Activated naive CD8-positive, alpha-beta T cell treated with anti-CD3 and anti-CD28 coated beads, Interleukin-2, amount 10 ng/mL, durations not matched to agents 7 days and 5 days (primary cell): ENCODE measurements at regions not wholly inside any gene's neighbourhood (a gene's known extent, or its start where the extent isn't known, plus 50 kb on each side); places are given as distances from the start of the nearest gene placed in this dataset.
"Not testable (repeated sequence)": the region's sequence is repeated elsewhere in the genome, so short reads cannot be mapped to it uniquely, and the experiment has no call there.

Experiments used
- ATAC-seq: fragments of 150-1000 bp; cut with Tn5 transposase; one replicate; pipeline ENCODE4 v1.10.0; 2021; ENCODE audit warnings: low read depth, moderate library complexity
- POLR2A ChIA-PET: fragments of 350-600 bp; sonication (Branson Sonifier 250); formaldehyde crosslinking; loops from one replicate; lab custom pipeline; 2021; ENCODE audit warnings: antibody characterized with exemption; lab: Charles Lee
- DNase-seq: peaks from one replicate; pipeline ENCODE4 v3.0.0; 2021
- H3K27ac Mint-ChIP-seq: one replicate; pipeline ENCODE4 v1.8.0; 2022; ENCODE audit warnings: mild to moderate bottlenecking, mixed read lengths
- H3K27me3 Mint-ChIP-seq: one replicate; pipeline ENCODE4 v1.8.0; 2022; ENCODE audit warnings: mild to moderate bottlenecking, moderate library complexity, mixed read lengths
- H3K36me3 Mint-ChIP-seq: one replicate; pipeline ENCODE4 v1.8.0; 2021; ENCODE audit warnings: mild to moderate bottlenecking, mixed read lengths
- H3K4me1 Mint-ChIP-seq: one replicate; pipeline ENCODE4 v1.8.0; 2021; ENCODE audit warnings: mixed read lengths
- H3K4me3 Mint-ChIP-seq: one replicate; pipeline ENCODE4 v1.8.0; 2022; ENCODE audit warnings: mild to moderate bottlenecking, moderate library complexity, mixed read lengths
- H3K9me3 Mint-ChIP-seq: one replicate; pipeline ENCODE4 v1.8.0; 2021; ENCODE audit warnings: mixed read lengths

DNA sequence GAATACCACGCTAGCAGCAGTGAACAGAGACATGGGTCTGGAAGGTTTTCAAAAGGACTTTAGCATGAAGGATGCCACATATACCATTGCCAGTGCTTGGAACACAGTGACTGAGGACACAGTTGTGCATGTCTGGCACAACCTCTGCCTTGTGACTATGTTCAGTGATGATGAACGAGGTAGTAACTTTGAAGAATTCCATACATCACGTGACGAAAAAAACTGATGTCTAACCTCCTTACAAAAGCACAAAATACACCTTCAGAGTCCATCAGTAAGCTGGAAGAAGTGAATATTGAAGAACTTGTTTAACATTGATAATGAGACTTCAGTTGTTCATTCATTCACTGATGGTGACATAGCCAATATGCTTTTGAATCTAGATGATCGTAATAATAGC is 594.8 kb upstream of the GRM7 start:
- Mint-ChIP-seq H3K27ac (no peak overlapping the region), H3K36me3 (no peaks in the 10 kb centered on the region), H3K27me3 (no peaks in the 10 kb centered on the region)

DNA sequence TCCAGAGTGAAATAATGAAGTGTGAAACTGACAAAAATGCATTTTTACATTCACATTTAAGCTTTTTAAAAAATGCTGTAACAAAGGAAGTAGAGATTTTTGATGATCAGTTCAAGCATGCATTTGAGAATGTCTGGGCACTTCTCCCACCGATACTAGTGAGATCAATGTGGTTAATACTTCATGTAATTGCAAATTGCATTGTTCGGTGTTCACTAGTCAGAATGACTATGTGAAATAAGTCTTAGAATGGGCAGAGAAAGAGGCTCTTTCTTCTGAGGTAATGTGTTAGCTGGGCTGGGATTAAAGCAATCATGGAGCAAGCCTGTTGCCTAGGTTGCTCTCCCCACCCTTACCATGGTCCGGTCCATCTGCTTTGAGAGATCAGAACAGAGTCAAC is 587.0 kb upstream of the GRM7 start:
- H3K27me3 Mint-ChIP-seq: no peaks in the 10 kb centered on the region

More for the DNA sequence above, 594.8 kb upstream of the GRM7 start:
- Mint-ChIP-seq H3K9me3 (peaks cover 11% of the 10 kb centered on the region), H3K4me3 (no peak overlapping the region), H3K4me1 (no peaks in the 10 kb centered on the region)
- DNase-seq (no peak), ATAC-seq (no peak)
- POLR2A ChIA-PET: no interaction called here

DNA sequence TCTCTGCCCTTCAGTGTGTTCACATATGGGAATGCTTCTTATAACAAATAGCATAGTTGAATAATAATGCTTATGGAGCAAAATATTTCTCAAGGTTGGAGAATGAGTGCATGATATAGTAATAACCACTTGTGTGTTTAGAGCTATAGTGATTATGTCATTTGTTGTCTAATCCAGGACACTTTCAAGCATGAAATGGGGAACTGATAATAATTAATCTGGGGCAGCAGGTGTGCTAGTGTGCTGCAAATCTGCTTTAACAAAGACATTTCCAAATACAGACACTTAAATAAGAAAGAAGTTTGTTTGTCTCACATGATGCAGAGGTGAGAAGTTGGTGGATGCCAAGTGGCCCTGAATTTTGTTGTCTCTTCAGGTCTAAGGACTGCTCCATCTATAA is 579.3 kb upstream of the GRM7 start:
- POLR2A ChIA-PET: no interaction called here
- H3K9me3 Mint-ChIP-seq: peaks cover 14% of the 10 kb centered on the region

More for the DNA sequence above, 587.0 kb upstream of the GRM7 start:
- no peak for DNase-seq
- Mint-ChIP-seq H3K27ac (no peak overlapping the region), H3K9me3 (peaks cover 15% of the 10 kb centered on the region), H3K4me1 (no peaks in the 10 kb centered on the region), H3K4me3 (no peak overlapping the region), H3K36me3 (no peaks in the 10 kb centered on the region)
- POLR2A ChIA-PET: no interaction called here
- no peak for ATAC-seq

DNA sequence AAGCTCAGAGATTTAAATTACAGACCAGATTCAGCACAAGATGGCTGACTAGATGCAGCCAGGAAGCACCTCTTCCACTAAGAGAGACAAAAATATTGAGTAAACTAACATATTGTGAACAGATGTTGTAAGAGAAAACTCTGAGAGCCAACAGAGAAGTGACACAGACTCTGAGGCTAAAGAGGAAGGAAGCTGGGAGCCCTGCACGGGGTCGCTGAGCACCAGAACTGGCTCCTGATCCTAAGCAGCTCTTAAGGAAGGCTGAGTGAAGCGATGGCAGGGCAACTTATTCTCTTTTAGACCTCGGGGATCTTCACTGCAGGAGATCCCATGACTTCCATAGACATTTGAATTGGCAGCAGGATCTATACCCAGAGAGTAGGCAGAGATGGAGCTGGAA is 578.0 kb upstream of the GRM7 start:
- ATAC-seq (no peak), DNase-seq (no peak)
- no peak overlapping the region for H3K27ac Mint-ChIP-seq
- no peak overlapping the region for H3K4me3 Mint-ChIP-seq
- POLR2A ChIA-PET: no interaction called here
- H3K27me3 Mint-ChIP-seq: no peaks in the 10 kb centered on the region
- peaks cover 12% of the 10 kb centered on the region for H3K9me3 Mint-ChIP-seq
- no peaks in the 10 kb centered on the region for H3K36me3 Mint-ChIP-seq
- H3K4me1 Mint-ChIP-seq: no peaks in the 10 kb centered on the region

More for the DNA sequence above, 579.3 kb upstream of the GRM7 start:
- ATAC-seq (no peak), DNase-seq (no peak)
- Mint-ChIP-seq H3K27me3 (no peaks in the 10 kb centered on the region), H3K4me1 (no peaks in the 10 kb centered on the region), H3K27ac (no peak overlapping the region), H3K4me3 (no peak overlapping the region), H3K36me3 (no peaks in the 10 kb centered on the region)

DNA sequence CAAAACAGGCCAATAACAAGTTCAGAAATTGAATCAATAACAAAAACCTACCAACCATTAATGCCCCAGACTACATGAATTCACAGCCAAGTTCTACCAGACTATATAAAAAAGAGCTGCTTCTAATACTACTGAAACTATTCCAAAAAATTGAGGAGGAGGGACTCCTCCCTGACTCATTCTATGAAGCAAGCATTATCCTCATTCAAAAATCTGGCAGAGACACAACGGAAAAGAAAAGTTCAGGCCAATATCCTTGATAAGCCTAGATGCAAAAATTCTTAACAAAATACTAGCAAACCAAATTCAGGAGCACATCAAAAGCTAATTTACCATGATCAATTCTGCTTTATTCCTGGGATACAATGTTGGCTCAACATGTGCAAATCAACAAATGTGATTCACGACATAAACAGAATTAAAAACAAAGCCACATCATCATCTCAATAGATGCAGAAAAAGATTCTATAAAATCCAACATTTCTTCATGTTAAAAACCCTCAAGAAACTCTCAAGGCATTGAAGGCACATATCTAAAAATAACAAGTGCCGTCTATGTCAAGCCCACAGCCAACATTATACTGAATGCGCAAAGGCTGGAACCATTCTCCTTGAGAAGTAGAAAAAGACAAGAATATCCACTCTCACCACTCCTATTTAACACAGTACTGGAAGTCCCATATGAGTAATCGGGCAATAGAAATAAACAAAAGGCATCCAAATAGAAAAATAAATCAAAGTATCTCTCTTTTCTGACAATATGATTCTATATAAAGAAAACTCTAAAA is 573.6 kb upstream of the GRM7 start:
- Mint-ChIP-seq H3K4me1 (no peaks in the 10 kb centered on the region), H3K9me3 (peaks cover 13% of the 10 kb centered on the region), H3K36me3 (no peaks in the 10 kb centered on the region), H3K27me3 (no peaks in the 10 kb centered on the region), H3K4me3 (no peak overlapping the region), H3K27ac (no peak overlapping the region)
- POLR2A ChIA-PET: no interaction called here
- DNase-seq: no peak
- ATAC-seq: no peak

DNA sequence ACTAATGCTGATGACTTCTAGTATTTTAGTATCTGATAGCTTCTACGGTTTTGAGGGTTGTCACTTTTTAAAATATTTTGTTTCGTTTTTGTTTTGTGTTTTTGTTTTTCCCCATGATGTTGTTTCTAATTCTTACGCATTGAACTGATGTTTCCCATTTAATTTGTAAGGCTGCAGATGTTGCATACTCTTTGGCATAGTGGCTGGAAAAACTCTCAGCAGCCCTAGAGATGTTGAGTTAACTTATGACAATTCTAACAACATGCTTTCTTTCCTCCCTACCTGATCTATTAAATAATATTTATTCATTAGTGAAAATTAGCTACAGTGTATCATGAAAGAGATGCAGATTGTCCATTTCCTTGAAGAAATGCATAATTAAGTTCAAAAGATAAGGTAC is 559.3 kb upstream of the GRM7 start:
- Mint-ChIP-seq H3K36me3 (no peaks in the 10 kb centered on the region), H3K9me3 (peaks cover 13% of the 10 kb centered on the region), H3K4me3 (no peak overlapping the region), H3K27me3 (no peaks in the 10 kb centered on the region), H3K27ac (no peak overlapping the region), H3K4me1 (no peaks in the 10 kb centered on the region)
- POLR2A ChIA-PET: no interaction called here
- ATAC-seq (no peak), DNase-seq (no peak)

DNA sequence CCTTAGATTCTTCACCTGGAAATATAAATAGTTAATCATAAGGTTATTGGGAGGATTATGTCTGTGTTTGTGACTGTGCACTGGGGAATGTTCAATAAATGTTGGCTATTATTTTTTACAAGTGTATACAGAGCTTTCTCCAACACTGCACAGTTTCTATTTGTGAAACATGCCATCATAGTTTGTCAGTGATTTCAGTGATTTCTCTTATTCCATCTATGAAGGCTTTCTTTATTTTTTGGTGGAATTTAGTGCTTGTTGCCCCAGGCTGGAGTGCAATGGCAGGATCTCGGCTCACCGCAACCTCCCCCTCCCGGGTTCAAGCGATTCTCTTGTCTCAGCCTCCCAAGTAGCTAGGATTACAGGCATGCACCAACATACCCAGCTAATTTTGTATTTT is 545.0 kb upstream of the GRM7 start:
- no peak overlapping the region for H3K4me3 Mint-ChIP-seq
- POLR2A ChIA-PET: no interaction called here
- H3K4me1 Mint-ChIP-seq: no peaks in the 10 kb centered on the region
- H3K36me3 Mint-ChIP-seq: no peaks in the 10 kb centered on the region
- no peak for ATAC-seq
- no peaks in the 10 kb centered on the region for H3K27me3 Mint-ChIP-seq
- DNase-seq: no peak
- H3K27ac Mint-ChIP-seq: no peak overlapping the region
- peaks cover 3% of the 10 kb centered on the region for H3K9me3 Mint-ChIP-seq

DNA sequence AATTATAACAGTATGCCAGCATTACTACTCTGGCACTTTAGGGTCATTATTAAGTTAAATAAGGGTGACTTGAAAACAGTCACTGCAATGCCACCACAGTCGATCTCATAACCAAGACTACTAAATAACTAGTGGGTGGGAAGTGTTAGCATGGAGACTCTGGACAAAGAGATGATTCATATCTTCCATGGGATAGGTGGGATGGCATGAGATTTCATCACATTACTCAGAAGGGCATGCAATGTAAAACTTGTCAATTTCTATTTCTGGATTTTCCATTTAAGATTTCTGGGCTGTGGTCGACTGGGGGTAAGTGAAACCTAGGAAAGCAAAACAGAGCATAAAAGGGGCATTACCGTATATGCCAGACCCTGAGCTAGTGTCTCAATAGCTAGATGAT is 538.9 kb upstream of the GRM7 start:
- no peak for ATAC-seq
- Mint-ChIP-seq H3K36me3 (no peaks in the 10 kb centered on the region), H3K9me3 (peaks cover 2% of the 10 kb centered on the region), H3K4me1 (no peaks in the 10 kb centered on the region), H3K4me3 (no peak overlapping the region), H3K27ac (no peak overlapping the region), H3K27me3 (no peaks in the 10 kb centered on the region)
- POLR2A ChIA-PET: no interaction called here
- DNase-seq: no peak

DNA sequence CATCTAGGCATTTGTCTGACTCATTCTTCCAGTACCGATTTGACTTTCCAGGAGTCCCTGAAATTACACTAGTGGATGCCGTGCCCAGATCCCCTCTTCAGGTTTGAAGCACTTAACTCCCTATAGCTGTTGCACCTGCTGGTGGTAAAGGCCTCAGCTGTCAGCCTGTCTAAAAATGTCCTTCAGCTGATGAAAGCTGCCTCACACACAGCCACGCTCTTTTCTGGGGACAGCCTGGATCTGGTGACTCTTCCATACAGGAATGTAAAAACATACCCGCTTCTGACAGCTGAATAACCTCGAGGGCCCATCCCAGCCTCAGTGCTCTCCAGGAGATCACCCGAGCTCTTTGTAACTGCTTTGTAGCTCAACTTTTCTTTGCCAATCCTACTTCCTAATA is 534.1 kb upstream of the GRM7 start:
- Mint-ChIP-seq H3K27me3 (no peaks in the 10 kb centered on the region), H3K36me3 (no peaks in the 10 kb centered on the region), H3K9me3 (no peaks in the 10 kb centered on the region), H3K27ac (no peak overlapping the region), H3K4me1 (no peaks in the 10 kb centered on the region), H3K4me3 (no peak overlapping the region)
- POLR2A ChIA-PET: no interaction called here
- ATAC-seq (no peak), DNase-seq (no peak)

DNA sequence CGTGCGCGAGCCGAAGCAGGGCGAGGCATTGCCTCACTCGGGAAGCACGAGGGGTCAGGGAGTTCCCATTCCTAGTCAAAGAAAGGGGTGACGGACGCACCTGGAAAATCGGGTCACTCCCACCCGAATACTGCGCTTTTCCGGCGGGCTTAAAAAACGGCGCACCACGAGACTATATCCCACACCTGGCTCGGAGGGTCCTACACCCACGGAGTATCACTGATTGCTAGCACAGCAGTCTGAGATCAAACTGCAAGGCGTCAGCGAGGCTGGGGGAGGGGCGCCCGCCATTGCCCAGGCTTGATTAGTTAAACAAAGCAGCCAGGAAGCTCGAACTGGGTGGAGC is 520.0 kb upstream of the GRM7 start:
- H3K36me3 Mint-ChIP-seq, ATAC-seq, H3K9me3 Mint-ChIP-seq, H3K4me1 Mint-ChIP-seq, DNase-seq, POLR2A ChIA-PET, H3K4me3 Mint-ChIP-seq, H3K27ac Mint-ChIP-seq, H3K27me3 Mint-ChIP-seq: not testable (repeated sequence)

DNA sequence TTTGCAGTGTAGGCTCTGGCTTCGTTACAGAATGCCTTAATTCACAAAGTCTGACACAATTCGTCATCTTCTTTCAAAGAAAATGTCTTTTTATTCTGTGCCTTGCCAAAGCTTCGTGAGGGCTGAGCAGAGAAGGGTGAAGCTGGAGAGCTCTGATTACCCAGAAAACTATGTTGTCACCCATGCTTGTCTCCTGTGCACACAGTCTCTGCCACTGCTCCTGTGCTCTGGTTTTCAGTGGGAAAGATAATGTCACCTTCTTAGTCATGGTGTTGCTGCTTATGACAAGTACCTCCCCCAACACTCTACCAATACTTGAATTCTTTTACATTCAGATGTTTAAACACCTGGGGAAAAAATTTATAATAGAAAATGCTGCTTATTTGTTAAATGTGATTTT is 509.2 kb upstream of the GRM7 start:
- Mint-ChIP-seq H3K9me3 (peaks cover under 1% of the 10 kb centered on the region), H3K36me3 (no peaks in the 10 kb centered on the region), H3K27me3 (no peaks in the 10 kb centered on the region), H3K4me3 (no peak overlapping the region), H3K4me1 (no peaks in the 10 kb centered on the region), H3K27ac (no peak overlapping the region)
- ATAC-seq (no peak), DNase-seq (no peak)
- POLR2A ChIA-PET: no interaction called here

DNA sequence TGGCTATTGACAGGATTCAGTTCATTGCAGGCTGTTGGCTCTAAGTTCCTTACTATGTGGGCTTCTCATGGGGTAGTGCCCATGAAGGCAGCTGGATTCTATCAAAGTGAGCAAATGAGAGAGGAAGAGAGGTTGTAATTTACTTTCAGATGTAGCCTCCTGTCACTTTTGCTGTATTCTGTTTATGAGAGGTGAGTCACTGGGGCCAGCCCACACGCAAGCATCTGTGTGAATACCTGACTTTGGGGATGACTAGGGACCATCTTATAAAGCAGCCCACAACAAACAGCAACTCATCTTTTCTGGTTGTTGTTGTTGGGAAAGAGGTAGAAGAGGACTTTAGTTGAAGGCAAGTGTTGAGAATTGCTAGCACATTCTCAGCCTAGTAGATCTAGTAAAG is 506.3 kb upstream of the GRM7 start:
- POLR2A ChIA-PET: no interaction called here
- no peak for DNase-seq
- Mint-ChIP-seq H3K27ac (no peak overlapping the region), H3K27me3 (no peaks in the 10 kb centered on the region), H3K4me1 (no peaks in the 10 kb centered on the region), H3K4me3 (no peak overlapping the region), H3K9me3 (peaks cover 2% of the 10 kb centered on the region), H3K36me3 (no peaks in the 10 kb centered on the region)
- no peak for ATAC-seq

DNA sequence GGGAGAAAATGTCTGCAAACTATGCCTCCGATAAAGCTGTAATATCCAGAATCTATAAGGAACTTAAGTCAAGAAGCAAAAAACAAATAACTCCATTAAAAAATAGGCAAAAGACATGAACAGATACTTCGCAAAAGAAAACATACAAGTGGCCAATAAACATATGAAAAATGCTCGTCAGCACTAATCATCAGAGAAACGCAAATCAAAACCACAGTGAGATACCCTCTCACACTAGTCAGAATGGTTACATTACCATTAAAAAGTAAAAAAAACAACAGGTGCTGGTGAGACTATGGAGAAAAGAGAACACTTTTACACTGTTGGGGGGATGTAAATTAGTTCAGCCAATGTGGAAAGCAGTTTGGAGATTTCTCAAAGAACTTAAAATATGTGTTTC is 498.5 kb upstream of the GRM7 start:
- no peak overlapping the region for H3K27ac Mint-ChIP-seq
- peaks cover 6% of the 10 kb centered on the region for H3K9me3 Mint-ChIP-seq
- no peaks in the 10 kb centered on the region for H3K4me1 Mint-ChIP-seq
- POLR2A ChIA-PET: no interaction called here
- DNase-seq (no peak), ATAC-seq (no peak)
- H3K27me3 Mint-ChIP-seq: no peaks in the 10 kb centered on the region
- H3K36me3 Mint-ChIP-seq: no peaks in the 10 kb centered on the region
- no peak overlapping the region for H3K4me3 Mint-ChIP-seq

DNA sequence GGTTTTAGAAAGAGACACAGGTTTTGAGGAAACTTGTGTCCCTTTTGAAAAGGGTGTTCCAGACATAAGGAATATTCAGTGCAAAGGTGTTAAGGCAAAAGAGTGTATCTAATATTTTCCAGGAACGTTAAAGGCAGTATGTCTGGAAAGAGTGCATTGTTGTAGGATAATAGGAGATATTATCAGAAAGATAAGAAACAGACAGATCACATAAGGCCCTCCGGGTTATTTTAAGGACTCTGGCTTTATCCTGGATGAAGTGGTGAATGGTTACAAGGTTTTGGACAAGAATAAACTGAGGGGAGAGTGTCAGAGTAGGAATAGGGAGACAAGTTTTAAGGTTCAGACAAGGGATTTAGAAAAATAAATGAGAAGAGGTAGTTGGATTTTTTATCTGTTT is 493.7 kb upstream of the GRM7 start:
- H3K4me3 Mint-ChIP-seq: no peak overlapping the region
- no peak overlapping the region for H3K27ac Mint-ChIP-seq
- DNase-seq (no peak), ATAC-seq (no peak)
- no peaks in the 10 kb centered on the region for H3K4me1 Mint-ChIP-seq
- no peaks in the 10 kb centered on the region for H3K27me3 Mint-ChIP-seq
- H3K9me3 Mint-ChIP-seq: peaks cover 10% of the 10 kb centered on the region
- POLR2A ChIA-PET: no interaction called here
- H3K36me3 Mint-ChIP-seq: no peaks in the 10 kb centered on the region

DNA sequence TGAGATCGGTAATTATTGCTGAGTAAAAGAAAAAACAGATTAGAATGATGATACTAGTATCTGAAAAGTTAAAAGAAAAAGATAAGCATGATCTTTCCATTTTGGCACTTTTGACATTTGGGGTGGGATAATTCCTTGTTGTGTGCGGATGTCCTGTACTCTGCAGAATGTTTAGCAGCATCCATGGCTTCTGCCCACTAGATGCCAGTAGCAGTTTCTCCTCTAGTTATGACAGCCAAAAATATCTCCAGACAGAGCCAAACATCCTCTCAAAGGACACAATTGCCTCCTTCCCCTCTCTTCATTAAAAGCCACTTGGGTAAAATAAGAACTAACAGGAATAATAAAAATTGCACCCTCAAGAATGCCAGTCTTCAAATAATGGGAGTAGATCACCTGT is 468.8 kb upstream of the GRM7 start:
- H3K9me3 Mint-ChIP-seq: no peaks in the 10 kb centered on the region
- H3K27me3 Mint-ChIP-seq: no peaks in the 10 kb centered on the region
- ATAC-seq (no peak), DNase-seq (no peak)
- POLR2A ChIA-PET: no interaction called here
- H3K4me3 Mint-ChIP-seq: no peak overlapping the region
- H3K27ac Mint-ChIP-seq: no peak overlapping the region
- H3K36me3 Mint-ChIP-seq: no peaks in the 10 kb centered on the region
- no peaks in the 10 kb centered on the region for H3K4me1 Mint-ChIP-seq
